T-helper 1 cell treated with Interleukin-12 subunit alpha and Interleukin-12 subunit beta and Interleukin-4 antibody, amounts not matched to agents 30 ng/mL and 1 ng/mL, for 36 hours (primary cell): ENCODE measurements at regions not wholly inside any gene's neighbourhood (a gene's known extent, or its start where the extent isn't known, plus 50 kb on each side); places are given as distances from the start of the nearest gene placed in this dataset.

Experiments
- intact Hi-C: fragments of 100-400 bp; cut with micrococcal nuclease; formaldehyde crosslinking; loops from one replicate; pipeline ENCODE4 v1.15.1; 2024

GRCh38 chr14:50055461-50056228, 60.7 kb downstream of the VCPKMT start:
- intact Hi-C loops = no loop called here

DNA sequence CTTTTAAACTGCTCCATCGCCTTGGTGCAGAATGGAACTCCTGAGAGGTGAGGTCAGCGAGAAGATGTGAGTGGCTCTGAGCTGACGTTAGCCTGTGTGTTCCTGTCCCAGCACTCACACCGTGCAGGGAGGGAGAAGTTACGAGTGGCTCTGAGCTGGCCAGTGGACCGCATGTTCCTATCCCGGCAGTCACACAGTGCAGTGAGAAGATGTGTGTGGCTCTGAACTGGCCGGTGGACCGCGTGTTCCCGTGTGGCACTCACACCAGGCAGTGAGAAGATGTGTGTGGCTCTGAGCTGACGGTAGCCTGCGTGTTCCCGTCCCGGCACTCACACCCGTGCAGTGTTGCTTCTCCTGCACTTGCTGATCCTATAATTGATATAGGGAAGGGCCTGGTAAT, 59.9 kb downstream of the VCPKMT start:
- intact Hi-C loops = no loop called here

- intact Hi-C loops = no loop called here
Observed at GRCh38 chr14:50057331-50057730, 59.0 kb downstream of the VCPKMT start.

DNA sequence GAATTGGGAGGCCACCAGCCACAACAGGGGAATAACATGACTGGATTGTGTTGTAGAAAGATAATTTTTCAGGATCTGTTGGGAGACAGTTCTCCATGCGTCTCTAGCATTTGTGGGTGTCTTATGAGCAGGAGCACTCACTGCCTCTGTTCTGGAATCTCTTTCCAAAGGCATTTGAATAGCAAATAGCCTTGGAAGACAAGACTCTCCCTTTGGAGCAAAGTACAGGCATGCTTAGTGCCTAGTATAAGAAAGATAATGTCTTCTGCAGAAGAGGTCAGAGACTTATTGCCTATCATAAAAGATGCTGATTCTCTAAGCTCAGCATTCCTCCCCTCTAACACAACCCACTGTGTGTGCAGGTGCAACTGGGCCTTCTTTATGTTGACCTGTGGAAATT, 58.3 kb downstream of the VCPKMT start:
- intact Hi-C loops = no loop called here
